Activated CD8-positive, alpha-beta T cell treated with anti-CD3 and anti-CD28 coated beads, Interleukin-2, amount 10 ng/mL, durations not matched to agents 7 days and 5 days (primary cell): ENCODE measurements at regions not wholly inside any gene's neighbourhood (a gene's known extent, or its start where the extent isn't known, plus 50 kb on each side); places are given as distances from the start of the nearest gene placed in this dataset.

Source experiments
- ATAC-seq: fragments of 150-1000 bp; cut with Tn5 transposase; one replicate; pipeline ENCODE4 v1.10.0; 2021; ENCODE audit warnings: moderate library complexity
- CTCF ChIA-PET: fragments of 350-600 bp; sonication (Branson Sonifier 250); formaldehyde crosslinking; loops from one replicate; lab custom pipeline; 2021; ENCODE audit warnings: antibody characterized with exemption; lab: Charles Lee
- POLR2A ChIA-PET: fragments of 350-600 bp; sonication (Branson Sonifier 250); formaldehyde crosslinking; loops from one replicate; lab custom pipeline; 2021; ENCODE audit warnings: antibody characterized with exemption; lab: Charles Lee
- DNase-seq: peaks from one replicate; pipeline ENCODE4 v3.0.0-alpha.2; 2020
- H3K27ac Mint-ChIP-seq: one replicate; pipeline ENCODE4 v1.8.0; 2021; ENCODE audit warnings: mild to moderate bottlenecking, mixed read lengths
- H3K27me3 Mint-ChIP-seq: one replicate; pipeline ENCODE4 v1.8.0; 2021; ENCODE audit warnings: low read depth, mixed read lengths
- H3K36me3 Mint-ChIP-seq: one replicate; pipeline ENCODE4 v1.8.0; 2021; ENCODE audit warnings: low read depth, mixed read lengths
- H3K4me1 Mint-ChIP-seq: one replicate; pipeline ENCODE4 v1.8.0; 2021; ENCODE audit warnings: low read depth, mixed read lengths
- H3K4me3 Mint-ChIP-seq: one replicate; pipeline ENCODE4 v1.8.0; 2021; ENCODE audit warnings: mild to moderate bottlenecking, mixed read lengths
- H3K9me3 Mint-ChIP-seq: one replicate; pipeline ENCODE4 v1.8.0; 2022; ENCODE audit warnings: mixed read lengths; ENCODE audit not compliant: insufficient read depth

DNA sequence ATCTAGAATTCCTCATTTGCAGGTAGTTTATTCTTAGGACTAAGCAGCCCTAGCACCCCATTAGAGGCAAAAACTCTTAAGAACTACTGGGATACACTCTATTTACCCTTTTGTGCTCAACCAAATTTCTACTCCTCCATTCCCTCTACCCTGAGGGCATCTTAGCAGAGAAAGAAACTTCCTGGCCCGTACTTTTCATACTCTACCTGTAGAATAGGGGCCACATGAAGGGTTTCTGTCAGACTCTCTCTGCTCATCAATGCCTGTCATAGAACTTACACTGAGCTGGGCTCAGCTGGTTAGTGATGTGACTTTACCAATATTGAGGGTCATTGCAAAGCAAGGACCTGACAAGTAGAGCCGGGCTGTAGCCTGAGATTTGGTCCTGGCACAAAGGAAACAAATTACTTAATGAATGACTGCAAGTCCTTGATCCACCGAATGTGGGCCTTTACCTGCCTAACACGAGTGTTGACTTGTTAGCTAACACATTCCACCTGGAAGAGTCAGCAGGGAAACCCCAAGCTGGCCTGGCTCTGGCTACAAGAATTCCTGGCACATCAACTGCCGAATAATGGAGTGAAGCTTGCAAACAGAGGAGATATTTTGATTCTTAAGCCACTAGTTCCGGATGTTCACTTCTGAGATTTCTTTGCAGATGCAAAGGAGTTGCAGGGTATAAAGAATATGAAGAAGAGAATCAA is 280.5 kb upstream of the JAG1 start:
- ATAC-seq: no peak
- DNase-seq: no peak
- Mint-ChIP-seq H3K36me3 (no peaks in the 10 kb centered on the region), H3K4me3 (no peak overlapping the region), H3K9me3 (no peaks in the 10 kb centered on the region), H3K27ac (no peak overlapping the region), H3K4me1 (no peaks in the 10 kb centered on the region), H3K27me3 (no peaks in the 10 kb centered on the region)
- ChIA-PET POLR2A (no interaction called here), CTCF (no interaction called here)

DNA sequence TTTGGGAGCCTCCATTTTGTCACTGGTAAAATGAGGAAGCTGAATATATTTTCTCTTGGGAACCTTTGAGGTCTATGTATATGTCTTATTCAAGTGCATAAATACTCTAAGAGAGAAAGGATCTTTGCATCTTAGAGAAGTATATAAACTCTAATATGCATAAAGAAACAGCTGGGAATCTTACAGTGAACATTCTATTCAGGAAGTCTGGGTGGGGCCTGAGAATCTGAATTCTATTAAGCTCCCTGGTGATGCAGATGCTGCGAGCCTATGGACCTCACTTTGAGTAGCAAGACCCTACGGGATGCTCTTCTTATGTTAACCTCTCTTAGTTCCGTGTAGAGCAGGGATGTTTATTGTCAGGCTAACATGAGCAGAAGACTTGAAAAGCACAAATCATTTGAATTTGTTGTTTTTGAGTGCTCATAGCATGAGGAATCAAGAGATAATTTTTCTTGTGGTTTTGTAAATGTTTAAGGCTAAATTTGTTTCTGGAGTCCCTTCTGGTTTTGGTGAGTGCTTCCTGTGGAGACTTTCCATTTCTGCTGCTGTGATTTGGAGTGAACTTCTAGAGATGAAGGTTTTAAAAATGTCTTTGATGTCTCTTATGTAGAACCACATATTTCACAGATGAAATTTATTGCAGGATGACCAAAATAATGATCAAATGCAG is 281.2 kb upstream of the JAG1 start:
- no peaks in the 10 kb centered on the region for H3K27me3 Mint-ChIP-seq
- POLR2A ChIA-PET: no interaction called here
- no peak overlapping the region for H3K27ac Mint-ChIP-seq
- CTCF ChIA-PET: no interaction called here
- H3K9me3 Mint-ChIP-seq: no peaks in the 10 kb centered on the region
- DNase-seq: no peak
- H3K4me3 Mint-ChIP-seq: no peak overlapping the region
- no peaks in the 10 kb centered on the region for H3K4me1 Mint-ChIP-seq
- no peak for ATAC-seq
- H3K36me3 Mint-ChIP-seq: no peaks in the 10 kb centered on the region

DNA sequence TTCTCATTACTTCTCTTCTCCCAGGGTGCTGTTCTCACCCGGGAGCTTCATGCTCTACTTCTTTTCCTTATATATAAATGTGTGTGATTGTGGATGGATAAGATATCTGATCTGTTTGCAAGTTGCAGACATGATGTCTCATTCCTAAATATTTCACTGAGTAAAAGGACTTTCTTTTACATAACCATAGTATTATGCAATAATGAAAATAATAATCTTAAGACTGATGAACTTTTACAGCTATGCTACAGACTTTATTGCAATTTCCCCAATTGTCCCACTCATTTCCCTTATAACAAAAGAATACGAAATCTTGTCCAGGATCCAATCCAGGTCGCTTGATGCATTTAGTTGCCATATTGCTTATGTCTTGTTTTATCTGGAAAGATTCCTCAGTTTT is 284.5 kb upstream of the JAG1 start:
- Mint-ChIP-seq H3K9me3 (no peaks in the 10 kb centered on the region), H3K27me3 (no peaks in the 10 kb centered on the region), H3K27ac (no peak overlapping the region), H3K4me3 (no peak overlapping the region), H3K36me3 (no peaks in the 10 kb centered on the region), H3K4me1 (no peaks in the 10 kb centered on the region)
- DNase-seq: no peak
- ATAC-seq: no peak
- ChIA-PET POLR2A (no interaction called here), CTCF (no interaction called here)

- CTCF ChIA-PET: no interaction called here
- H3K27me3 Mint-ChIP-seq: no peaks in the 10 kb centered on the region
Measured at GRCh38 chr20:10960416-10960815, 286.6 kb upstream of the JAG1 start.

GRCh38 chr20:10961651-10962288 is 288.0 kb upstream of the JAG1 start:
- H3K27me3 Mint-ChIP-seq: no peaks in the 10 kb centered on the region
- no peak for DNase-seq
- POLR2A ChIA-PET: no interaction called here
- no peak overlapping the region for H3K27ac Mint-ChIP-seq
- no peaks in the 10 kb centered on the region for H3K36me3 Mint-ChIP-seq
- no peak for ATAC-seq
- no peaks in the 10 kb centered on the region for H3K9me3 Mint-ChIP-seq
- H3K4me3 Mint-ChIP-seq: no peak overlapping the region
- H3K4me1 Mint-ChIP-seq: no peaks in the 10 kb centered on the region
- CTCF ChIA-PET: no interaction called here

More at GRCh38 chr20:10960416-10960815, 286.6 kb upstream of the JAG1 start:
- Mint-ChIP-seq H3K36me3 (no peaks in the 10 kb centered on the region), H3K27ac (no peak overlapping the region), H3K4me3 (no peak overlapping the region), H3K9me3 (no peaks in the 10 kb centered on the region), H3K4me1 (no peaks in the 10 kb centered on the region)
- ATAC-seq (no peak), DNase-seq (no peak)
- POLR2A ChIA-PET: no interaction called here

- Mint-ChIP-seq H3K9me3 (no peaks in the 10 kb centered on the region), H3K36me3 (no peaks in the 10 kb centered on the region), H3K4me1 (no peaks in the 10 kb centered on the region), H3K27ac (no peak overlapping the region), H3K27me3 (no peaks in the 10 kb centered on the region), H3K4me3 (no peak overlapping the region)
- DNase-seq (no peak), ATAC-seq (no peak)
- ChIA-PET CTCF (no interaction called here), POLR2A (no interaction called here)
Measured at GRCh38 chr20:10962937-10963336, 289.1 kb upstream of the JAG1 start.

DNA sequence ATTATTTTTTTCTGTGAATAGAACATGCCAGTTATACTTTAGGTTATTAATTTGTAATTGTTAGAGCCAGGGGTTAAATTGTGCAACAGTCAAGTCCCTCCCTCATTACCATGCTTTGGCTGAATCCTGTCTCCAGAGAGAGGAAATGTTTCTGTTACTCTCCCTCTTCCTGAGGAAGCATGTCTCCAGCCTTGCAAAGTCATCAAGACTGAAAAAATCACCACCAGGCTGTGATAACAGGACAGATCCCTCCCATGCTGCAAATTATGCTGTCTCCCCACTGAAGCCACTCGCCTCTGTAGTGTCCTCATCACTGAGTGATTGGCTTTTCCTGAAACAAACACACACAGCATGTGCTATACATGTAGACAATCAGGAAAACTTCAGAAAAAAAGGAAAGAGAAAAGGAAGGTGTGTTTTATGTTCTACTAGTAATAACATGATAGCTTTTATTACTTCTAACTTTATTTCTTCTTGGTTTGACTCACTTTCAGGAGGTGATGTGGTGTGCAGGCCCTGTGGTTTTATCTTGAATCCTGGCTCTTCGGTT is 290.0 kb upstream of the JAG1 start:
- Mint-ChIP-seq H3K27me3 (no peaks in the 10 kb centered on the region), H3K4me3 (no peak overlapping the region), H3K27ac (no peak overlapping the region), H3K4me1 (no peaks in the 10 kb centered on the region), H3K36me3 (no peaks in the 10 kb centered on the region), H3K9me3 (no peaks in the 10 kb centered on the region)
- no peak for DNase-seq
- ChIA-PET CTCF (no interaction called here), POLR2A (no interaction called here)
- ATAC-seq: no peak

DNA sequence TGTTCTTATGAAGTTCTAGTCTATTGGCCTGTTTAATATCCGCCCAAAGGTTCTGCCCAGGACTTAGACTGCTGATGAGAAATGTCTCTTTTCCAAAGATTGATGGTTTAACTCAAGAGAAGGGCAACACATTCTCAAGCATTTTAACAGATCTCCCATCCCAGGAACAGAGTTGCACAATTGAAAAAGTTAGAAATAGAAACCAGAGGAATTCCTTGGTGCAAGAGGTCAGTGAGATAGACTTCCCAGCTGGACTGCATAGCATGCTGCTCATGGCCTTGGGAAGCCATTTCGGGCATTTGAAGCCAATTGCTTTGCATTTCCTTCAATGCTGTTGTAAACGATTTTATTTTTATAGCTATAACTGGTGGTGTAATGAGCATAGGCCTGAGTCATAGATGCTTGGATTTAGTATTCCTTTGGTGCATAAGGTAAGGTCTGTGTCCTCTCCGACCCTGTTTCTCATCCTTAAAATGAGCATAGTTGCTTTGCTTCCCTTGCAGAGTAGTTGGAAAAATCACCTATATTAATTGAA is 292.2 kb upstream of the JAG1 start:
- no peak for ATAC-seq
- H3K4me3 Mint-ChIP-seq: no peak overlapping the region
- CTCF ChIA-PET: no interaction called here
- DNase-seq: no peak
- H3K36me3 Mint-ChIP-seq: no peaks in the 10 kb centered on the region
- POLR2A ChIA-PET: no interaction called here
- H3K4me1 Mint-ChIP-seq: no peaks in the 10 kb centered on the region
- H3K27ac Mint-ChIP-seq: no peak overlapping the region
- H3K27me3 Mint-ChIP-seq: no peaks in the 10 kb centered on the region
- H3K9me3 Mint-ChIP-seq: no peaks in the 10 kb centered on the region

DNA sequence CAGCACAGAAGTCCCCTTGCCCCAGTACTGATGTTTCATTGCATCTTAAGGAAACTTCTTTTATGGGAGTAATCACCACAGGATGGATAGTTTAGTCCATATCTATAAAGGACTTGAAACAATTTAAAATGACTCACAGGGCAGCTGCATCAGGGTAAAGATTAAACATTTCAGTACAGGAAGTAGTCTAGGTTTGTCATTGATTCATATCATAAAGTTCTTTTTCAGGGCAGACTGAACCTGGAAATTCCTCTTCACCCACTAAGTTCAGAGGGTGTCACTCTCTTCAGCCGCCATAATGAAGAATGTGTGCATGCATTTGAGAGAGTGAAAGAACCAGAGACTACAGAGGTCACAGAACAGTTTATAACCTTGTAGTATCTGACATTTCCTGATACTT is 296.3 kb upstream of the JAG1 start:
- ChIA-PET CTCF (no interaction called here), POLR2A (no interaction called here)
- DNase-seq (no peak), ATAC-seq (no peak)
- no peaks in the 10 kb centered on the region for H3K4me1 Mint-ChIP-seq
- no peaks in the 10 kb centered on the region for H3K9me3 Mint-ChIP-seq
- H3K27me3 Mint-ChIP-seq: no peaks in the 10 kb centered on the region
- H3K4me3 Mint-ChIP-seq: no peak overlapping the region
- no peak overlapping the region for H3K27ac Mint-ChIP-seq
- H3K36me3 Mint-ChIP-seq: no peaks in the 10 kb centered on the region

GRCh38 chr20:10971096-10971495 is 297.3 kb upstream of the JAG1 start:
- Mint-ChIP-seq H3K9me3 (no peaks in the 10 kb centered on the region), H3K4me1 (no peaks in the 10 kb centered on the region), H3K4me3 (no peak overlapping the region), H3K27ac (no peak overlapping the region), H3K36me3 (no peaks in the 10 kb centered on the region), H3K27me3 (no peaks in the 10 kb centered on the region)
- ChIA-PET CTCF (no interaction called here), POLR2A (no interaction called here)
- DNase-seq (no peak), ATAC-seq (no peak)

- H3K36me3 Mint-ChIP-seq: no peaks in the 10 kb centered on the region
- no peak overlapping the region for H3K27ac Mint-ChIP-seq
- H3K4me1 Mint-ChIP-seq: no peaks in the 10 kb centered on the region
- no peak overlapping the region for H3K4me3 Mint-ChIP-seq
- H3K27me3 Mint-ChIP-seq: no peaks in the 10 kb centered on the region
- DNase-seq (no peak), ATAC-seq (no peak)
- H3K9me3 Mint-ChIP-seq: no peaks in the 10 kb centered on the region
- ChIA-PET CTCF (no interaction called here), POLR2A (no interaction called here)
Measured at GRCh38 chr20:10972219-10972860, 298.5 kb upstream of the JAG1 start.

DNA sequence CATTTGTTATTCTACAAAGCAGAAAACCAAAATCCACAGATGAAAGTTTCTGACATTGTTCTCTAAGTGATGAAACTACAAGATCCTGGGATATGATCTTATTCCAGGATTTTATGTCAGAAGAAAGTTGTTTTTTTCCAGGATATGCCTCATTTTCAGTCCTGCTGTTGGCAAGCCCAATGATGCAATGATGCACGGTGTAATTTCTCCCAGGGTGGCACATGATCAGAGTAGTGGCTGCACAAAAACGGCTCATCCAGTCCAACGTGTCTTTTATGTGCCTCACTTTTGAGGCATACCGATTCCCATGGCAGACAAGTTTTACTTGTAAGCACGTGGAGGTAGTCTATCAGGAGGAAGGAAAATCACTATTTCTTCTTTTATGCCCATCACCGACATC is 302.3 kb upstream of the JAG1 start:
- H3K27ac Mint-ChIP-seq: no peak overlapping the region

More for the DNA sequence above, 302.3 kb upstream of the JAG1 start:
- ATAC-seq: no peak
- H3K4me3 Mint-ChIP-seq: no peak overlapping the region
- H3K9me3 Mint-ChIP-seq: no peaks in the 10 kb centered on the region
- POLR2A ChIA-PET: no interaction called here
- no peaks in the 10 kb centered on the region for H3K27me3 Mint-ChIP-seq
- no peak for DNase-seq
- CTCF ChIA-PET: no interaction called here
- no peaks in the 10 kb centered on the region for H3K4me1 Mint-ChIP-seq
- no peaks in the 10 kb centered on the region for H3K36me3 Mint-ChIP-seq
